CD8-positive, alpha-beta memory T cell (primary cell): ENCODE measurements at regions not wholly inside any gene's neighbourhood (a gene's known extent, or its start where the extent isn't known, plus 50 kb on each side); places are given as distances from the start of the nearest gene placed in this dataset.

Experiments
- CTCF ChIA-PET: fragments of 350-600 bp; sonication (Branson Sonifier 250); formaldehyde crosslinking; loops from one replicate; lab custom pipeline; 2021; ENCODE audit warnings: antibody characterized with exemption; lab: Charles Lee
- POLR2A ChIA-PET: fragments of 350-600 bp; sonication (Branson Sonifier 250); formaldehyde crosslinking; loops from one replicate; lab custom pipeline; 2021; ENCODE audit warnings: antibody characterized with exemption; lab: Charles Lee
- DNase-seq, 5 donors: peaks; one replicate each; pipeline versions ENCODE4 v3.0.0 to v3.0.0-alpha.2; 2020 to 2022; ENCODE audit warnings: mixed read lengths in 1 of 5
- H3K27ac ChIP-seq: one replicate; pipeline ENCODE4 v1.7.0; 2013; ENCODE audit warnings: low read depth, mild to moderate bottlenecking, low read length, moderate library complexity
- H3K27me3 ChIP-seq: 2 replicates; pipeline ENCODE4 v1.7.0; 2013; ENCODE audit warnings: low read length, mild to moderate bottlenecking; ENCODE audit not compliant: insufficient read depth, poor library complexity, severe bottlenecking
- H3K36me3 ChIP-seq: 2 replicates; pipeline ENCODE4 v1.7.0; 2013; ENCODE audit warnings: mild to moderate bottlenecking, low read length, moderate library complexity; ENCODE audit not compliant: insufficient read depth
- H3K4me1 ChIP-seq: 2 replicates; pipeline ENCODE4 v1.7.0; 2013; ENCODE audit warnings: mild to moderate bottlenecking, low read length, moderate library complexity; ENCODE audit not compliant: insufficient read depth
- H3K4me3 ChIP-seq: 2 replicates; pipeline ENCODE4 v1.7.0; 2013; ENCODE audit warnings: mild to moderate bottlenecking, low read length
- H3K9me3 ChIP-seq: 2 replicates; pipeline ENCODE4 v1.7.0; 2013; ENCODE audit warnings: mild to moderate bottlenecking, low read length
- H3K27ac Mint-ChIP-seq, 8 donors: one replicate each; pipeline ENCODE4 v1.8.0; 2020 to 2021; ENCODE audit warnings: mixed read lengths in 8 of 8, mild to moderate bottlenecking in 6 of 8, inconsistent platforms in 3 of 8, moderate library complexity in 3 of 8
- H3K27me3 Mint-ChIP-seq, 2 donors: one replicate each; pipeline ENCODE4 v1.8.0; 2020 to 2021; ENCODE audit warnings: mixed read lengths in 2 of 2, mild to moderate bottlenecking in 1 of 2, moderate library complexity in 1 of 2
- H3K36me3 Mint-ChIP-seq, 3 donors: one replicate each; pipeline ENCODE4 v1.8.0; 2020 to 2021; ENCODE audit warnings: mixed read lengths in 3 of 3, inconsistent platforms in 1 of 3, mild to moderate bottlenecking in 1 of 3
- H3K4me1 Mint-ChIP-seq, 3 donors: one replicate each; pipeline ENCODE4 v1.8.0; 2020 to 2021; ENCODE audit warnings: mixed read lengths in 3 of 3, inconsistent platforms in 1 of 3, mild to moderate bottlenecking in 1 of 3
- H3K4me3 Mint-ChIP-seq, 7 donors: one replicate each; pipeline ENCODE4 v1.8.0; 2020 to 2021; ENCODE audit warnings: mixed read lengths in 7 of 7, mild to moderate bottlenecking in 6 of 7, moderate library complexity in 4 of 7, inconsistent platforms in 2 of 7
- H3K9me3 Mint-ChIP-seq, 5 donors: one replicate each; pipeline ENCODE4 v1.8.0; 2020 to 2022; ENCODE audit warnings: mixed read lengths in 5 of 5, mild to moderate bottlenecking in 3 of 5, moderate library complexity in 2 of 5, inconsistent platforms in 1 of 5

DNA sequence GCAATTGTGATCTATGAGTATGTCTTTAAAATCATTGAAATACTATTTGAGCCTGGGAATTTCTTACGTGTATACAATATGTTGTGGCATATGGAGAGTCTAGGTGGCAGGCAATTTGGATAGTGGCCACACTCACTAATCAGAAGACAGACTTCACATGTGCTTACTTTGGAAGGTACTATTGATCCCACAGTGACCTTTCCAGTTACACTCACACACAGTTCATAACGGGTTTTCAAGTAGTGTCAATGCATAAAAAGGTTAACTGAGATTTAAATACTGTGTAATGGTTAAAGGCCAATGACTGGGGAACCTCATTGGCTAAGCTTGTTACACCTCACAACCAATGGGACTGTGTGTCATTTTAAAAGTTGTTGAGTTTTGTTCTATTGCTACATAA lies 783.2 kb downstream of the RPA4 start:
- no peaks in the 10 kb centered on the region for H3K36me3 ChIP-seq
- no peak overlapping the region for H3K27ac ChIP-seq
- no peaks in the 10 kb centered on the region for H3K4me1 ChIP-seq
- no peaks in the 10 kb centered on the region for H3K27me3 ChIP-seq
- H3K9me3 ChIP-seq, result no peaks in the 10 kb centered on the region
- ChIA-PET CTCF (no interaction called here), POLR2A (no interaction called here)
- Mint-ChIP-seq H3K36me3 (no peaks in the 10 kb centered on the region), H3K4me1 (no peaks in the 10 kb centered on the region), H3K4me3 (no peak overlapping the region), H3K27ac (no peak overlapping the region), H3K27me3 (peaks cover 0 to 3% of the 10 kb centered on the region in 2 donors), H3K9me3 (no peaks in the 10 kb centered on the region)
- DNase-seq, result no peak
- no peak overlapping the region for H3K4me3 ChIP-seq

DNA sequence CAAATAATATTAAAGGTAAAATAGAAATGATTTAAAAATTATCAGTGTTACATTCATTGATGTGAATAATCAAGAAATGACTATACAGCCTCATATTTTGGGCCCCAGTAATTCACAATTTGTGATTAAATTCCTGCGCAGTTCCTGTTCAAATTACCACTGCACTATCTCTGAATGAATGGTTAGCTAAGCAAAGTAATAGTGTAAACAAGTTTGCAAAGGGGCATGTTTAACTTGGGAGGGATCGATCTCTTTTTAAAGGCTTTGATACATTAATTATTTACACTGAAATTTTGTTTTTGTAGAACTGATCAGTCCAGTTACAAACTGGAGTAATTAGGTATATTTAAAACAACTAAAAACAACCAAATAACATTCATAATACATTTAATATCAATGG lies 784.4 kb downstream of the RPA4 start:
- H3K27ac Mint-ChIP-seq, result no peak overlapping the region
- no peak for DNase-seq
- H3K4me3 Mint-ChIP-seq, result no peak overlapping the region

DNA sequence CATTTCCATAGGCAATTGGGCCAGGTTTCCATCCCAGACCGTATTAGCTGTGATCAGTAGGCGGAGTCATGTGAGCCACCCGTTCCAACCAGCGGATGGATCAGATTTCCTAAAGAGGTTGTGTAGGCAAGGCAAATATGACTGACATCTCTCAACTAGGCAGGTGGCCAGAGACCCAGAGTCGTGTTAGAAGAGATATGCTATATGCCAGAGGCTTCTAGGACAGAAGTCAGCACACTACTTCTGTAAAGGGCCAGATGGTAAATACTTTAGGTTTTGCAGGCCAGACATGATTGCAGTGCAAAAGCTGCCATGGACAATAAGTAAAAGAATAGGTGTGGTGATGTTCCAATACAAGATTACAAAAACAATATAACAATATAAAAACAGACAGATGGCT lies 788.4 kb downstream of the RPA4 start:
- Mint-ChIP-seq H3K27ac (no peak overlapping the region), H3K27me3 (peaks cover 0 to 3% of the 10 kb centered on the region in 2 donors), H3K9me3 (no peaks in the 10 kb centered on the region), H3K4me1 (no peaks in the 10 kb centered on the region), H3K36me3 (no peaks in the 10 kb centered on the region), H3K4me3 (no peak overlapping the region)
- no peaks in the 10 kb centered on the region for H3K36me3 ChIP-seq
- no peak overlapping the region for H3K27ac ChIP-seq
- CTCF ChIA-PET, result no interaction called here
- H3K9me3 ChIP-seq, result no peaks in the 10 kb centered on the region
- no peaks in the 10 kb centered on the region for H3K27me3 ChIP-seq
- H3K4me1 ChIP-seq, result no peaks in the 10 kb centered on the region
- DNase-seq, result no peak
- POLR2A ChIA-PET, result no interaction called here
- H3K4me3 ChIP-seq, result no peak overlapping the region

More for the DNA sequence above, 784.4 kb downstream of the RPA4 start:
- Histone ChIP-seq H3K36me3 (no peaks in the 10 kb centered on the region), H3K4me3 (no peak overlapping the region), H3K9me3 (no peaks in the 10 kb centered on the region), H3K27ac (no peak overlapping the region), H3K27me3 (no peaks in the 10 kb centered on the region), H3K4me1 (no peaks in the 10 kb centered on the region)
- H3K27me3 Mint-ChIP-seq, result peaks cover 0 to 5% of the 10 kb centered on the region in 2 donors
- no peaks in the 10 kb centered on the region for H3K4me1 Mint-ChIP-seq
- no peaks in the 10 kb centered on the region for H3K9me3 Mint-ChIP-seq
- CTCF ChIA-PET, result no interaction called here
- no peaks in the 10 kb centered on the region for H3K36me3 Mint-ChIP-seq
- POLR2A ChIA-PET, result no interaction called here

DNA sequence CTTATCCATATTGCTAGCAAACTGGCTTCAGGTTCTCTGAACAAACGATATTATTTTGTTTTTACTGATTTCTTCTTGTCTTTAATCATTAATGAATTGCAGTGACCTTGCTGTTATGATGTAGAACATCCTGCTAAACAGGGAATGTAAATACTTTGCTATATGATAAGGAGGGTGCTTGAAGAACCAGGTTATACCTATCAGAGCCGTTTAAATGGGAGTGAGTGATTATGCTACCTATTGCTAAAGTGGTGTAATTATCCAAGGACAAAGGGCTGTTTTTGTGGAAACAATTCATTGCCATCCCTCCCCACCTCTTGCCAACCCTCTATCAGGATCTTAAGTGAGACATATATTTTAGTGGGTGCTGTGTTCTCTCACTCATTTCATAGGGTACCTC lies 788.9 kb downstream of the RPA4 start:
- no peaks in the 10 kb centered on the region for H3K27me3 ChIP-seq
- no peaks in the 10 kb centered on the region for H3K36me3 Mint-ChIP-seq
- no peaks in the 10 kb centered on the region for H3K9me3 Mint-ChIP-seq
- no peaks in the 10 kb centered on the region for H3K4me1 Mint-ChIP-seq
- no peak for DNase-seq
- no peaks in the 10 kb centered on the region for H3K4me1 ChIP-seq
- ChIA-PET POLR2A (no interaction called here), CTCF (no interaction called here)
- no peak overlapping the region for H3K27ac ChIP-seq
- no peak overlapping the region for H3K4me3 Mint-ChIP-seq
- no peak overlapping the region for H3K27ac Mint-ChIP-seq
- H3K36me3 ChIP-seq, result no peaks in the 10 kb centered on the region
- no peaks in the 10 kb centered on the region for H3K9me3 ChIP-seq
- no peak overlapping the region for H3K4me3 ChIP-seq
- peaks cover 0 to 3% of the 10 kb centered on the region in 2 donors for H3K27me3 Mint-ChIP-seq

DNA sequence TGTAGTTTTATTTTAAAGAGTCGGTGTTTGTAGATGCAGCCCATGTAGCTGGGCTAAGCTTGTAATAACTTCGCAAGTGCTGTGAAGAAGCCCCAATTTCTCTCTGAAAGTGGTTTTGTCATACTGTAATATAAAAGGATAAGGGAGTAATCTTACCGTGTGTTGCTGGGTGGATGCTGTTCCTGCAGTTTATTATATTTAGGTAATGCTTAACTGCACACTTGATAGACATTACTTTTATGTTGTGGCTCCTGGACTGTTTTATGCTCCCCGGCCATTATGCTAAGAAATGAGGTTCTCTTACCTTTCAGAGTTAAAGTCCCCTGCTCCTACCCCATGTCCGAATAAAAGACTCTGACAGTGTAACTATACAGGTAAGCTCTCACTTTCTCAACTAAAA lies 789.4 kb downstream of the RPA4 start:
- CTCF ChIA-PET, result no interaction called here
- Mint-ChIP-seq H3K4me1 (no peaks in the 10 kb centered on the region), H3K9me3 (no peaks in the 10 kb centered on the region)

DNA sequence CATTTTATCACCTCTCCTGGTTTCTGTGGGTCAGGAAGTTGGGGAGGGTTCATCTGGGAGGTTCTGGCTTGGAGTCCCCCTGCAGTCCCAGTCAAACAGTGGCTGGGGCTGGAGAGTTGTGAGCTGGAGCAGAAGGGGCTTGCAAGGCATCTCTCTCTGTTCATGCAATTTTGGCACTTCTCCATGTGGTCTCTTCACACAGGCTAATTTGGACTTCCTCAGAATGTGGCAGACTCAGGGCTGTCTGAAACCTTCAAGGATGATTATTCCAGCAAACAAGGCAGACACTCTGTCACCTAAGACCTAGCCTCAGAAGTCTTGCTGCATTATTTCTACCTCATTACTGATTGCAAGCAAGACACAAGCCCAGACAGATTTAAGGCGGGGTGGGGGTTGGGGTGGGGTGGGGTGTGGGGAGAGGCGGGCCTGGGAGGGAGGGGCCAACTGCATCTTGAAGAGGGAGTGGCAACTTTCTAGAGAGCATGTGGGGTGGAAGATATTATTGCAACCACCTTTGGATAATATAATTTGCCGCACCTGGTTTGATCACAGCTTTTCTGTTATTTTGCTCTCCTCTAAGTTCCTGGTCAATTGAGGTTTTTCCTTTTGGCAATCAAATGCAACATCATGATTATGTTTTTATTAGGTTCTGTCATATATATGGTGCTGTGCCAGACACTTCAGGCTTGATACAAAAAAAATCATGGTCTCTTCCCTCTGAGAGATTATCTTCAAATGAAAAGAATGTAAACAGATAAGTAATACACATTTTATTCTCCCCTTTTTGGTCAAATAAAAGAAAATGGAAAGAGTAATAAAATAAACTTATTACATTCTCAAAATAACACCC lies 799.5 kb downstream of the RPA4 start:
- Mint-ChIP-seq H3K9me3 (peaks cover 0 to 2% (median 0%) of the 10 kb centered on the region in 5 donors), H3K36me3 (no peaks in the 10 kb centered on the region), H3K4me1 (no peaks in the 10 kb centered on the region), H3K4me3 (no peak overlapping the region), H3K27ac (no peak overlapping the region), H3K27me3 (peaks cover 0 to 6% of the 10 kb centered on the region in 2 donors)
- POLR2A ChIA-PET, result no interaction called here
- Histone ChIP-seq H3K27me3 (no peaks in the 10 kb centered on the region), H3K36me3 (no peaks in the 10 kb centered on the region), H3K4me3 (no peak overlapping the region), H3K4me1 (no peaks in the 10 kb centered on the region), H3K27ac (no peak overlapping the region), H3K9me3 (no peaks in the 10 kb centered on the region)
- CTCF ChIA-PET, result no interaction called here
- no peak for DNase-seq

More for the DNA sequence above, 789.4 kb downstream of the RPA4 start:
- Histone ChIP-seq H3K27me3 (no peaks in the 10 kb centered on the region), H3K4me3 (no peak overlapping the region), H3K27ac (no peak overlapping the region), H3K36me3 (no peaks in the 10 kb centered on the region), H3K9me3 (no peaks in the 10 kb centered on the region), H3K4me1 (no peaks in the 10 kb centered on the region)
- DNase-seq, result no peak
- Mint-ChIP-seq H3K27ac (no peak overlapping the region), H3K27me3 (peaks cover 0 to 4% of the 10 kb centered on the region in 2 donors), H3K4me3 (no peak overlapping the region), H3K36me3 (no peaks in the 10 kb centered on the region)
- POLR2A ChIA-PET, result no interaction called here

DNA sequence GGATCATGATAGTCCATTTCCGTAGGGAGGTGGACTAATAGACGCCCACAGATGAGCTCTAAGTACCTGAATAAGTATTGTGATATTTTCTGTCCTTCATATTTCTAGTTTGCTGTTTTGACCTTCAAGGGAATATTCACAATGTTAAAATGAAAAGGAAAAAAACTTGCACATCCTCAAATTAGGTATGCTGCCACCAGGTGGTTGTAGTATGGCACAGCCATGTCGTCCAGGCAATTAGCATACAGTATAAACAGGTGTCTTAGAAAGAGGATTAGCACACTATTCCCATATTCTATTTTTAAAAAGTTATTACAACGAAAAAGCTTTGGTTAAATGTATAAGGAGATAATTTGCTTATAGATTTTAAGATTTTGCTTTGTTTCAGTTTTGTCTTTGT lies 802.0 kb downstream of the RPA4 start:
- Histone ChIP-seq H3K36me3 (no peaks in the 10 kb centered on the region), H3K4me3 (no peak overlapping the region), H3K9me3 (no peaks in the 10 kb centered on the region), H3K27ac (no peak overlapping the region), H3K27me3 (no peaks in the 10 kb centered on the region), H3K4me1 (no peaks in the 10 kb centered on the region)
- POLR2A ChIA-PET, result no interaction called here
- no peaks in the 10 kb centered on the region for H3K4me1 Mint-ChIP-seq
- CTCF ChIA-PET, result no interaction called here
- H3K27me3 Mint-ChIP-seq, result peaks cover 0 to 4% of the 10 kb centered on the region in 2 donors
- no peak overlapping the region for H3K27ac Mint-ChIP-seq
- no peaks in the 10 kb centered on the region for H3K9me3 Mint-ChIP-seq
- H3K36me3 Mint-ChIP-seq, result no peaks in the 10 kb centered on the region
- H3K4me3 Mint-ChIP-seq, result no peak overlapping the region
- no peak for DNase-seq

DNA sequence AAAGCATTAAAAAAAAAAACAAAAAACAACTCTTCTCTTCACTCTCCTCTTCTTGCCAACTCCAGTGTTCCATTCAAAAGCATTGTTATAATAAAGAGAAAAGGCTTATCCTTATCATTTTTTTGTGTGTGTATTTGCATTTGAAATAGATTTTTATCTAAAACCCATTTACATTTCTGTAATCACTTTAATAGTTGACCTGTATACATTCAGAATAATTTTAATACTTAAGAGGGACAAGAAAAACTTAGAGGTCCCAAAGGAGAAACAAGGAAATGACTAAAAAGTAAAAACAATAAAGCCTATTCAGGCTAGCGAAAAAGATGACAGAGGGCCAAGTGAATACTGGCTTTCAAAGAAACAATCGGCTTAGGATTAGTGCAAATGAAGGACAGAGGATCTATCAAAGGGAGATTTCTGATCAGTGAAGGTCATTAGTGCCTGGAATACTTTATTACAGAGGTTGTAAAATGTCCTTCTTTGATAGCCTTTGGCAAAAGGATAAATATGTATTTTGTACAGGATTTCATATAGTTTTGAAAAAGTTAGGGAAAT lies 808.3 kb downstream of the RPA4 start:
- Histone ChIP-seq H3K4me1 (no peaks in the 10 kb centered on the region), H3K36me3 (no peaks in the 10 kb centered on the region), H3K9me3 (no peaks in the 10 kb centered on the region), H3K27me3 (no peaks in the 10 kb centered on the region), H3K4me3 (no peak overlapping the region), H3K27ac (no peak overlapping the region)
- Mint-ChIP-seq H3K27me3 (peaks cover 0 to 2% of the 10 kb centered on the region in 2 donors), H3K36me3 (no peaks in the 10 kb centered on the region), H3K4me1 (no peaks in the 10 kb centered on the region), H3K9me3 (no peaks in the 10 kb centered on the region), H3K27ac (no peak overlapping the region), H3K4me3 (no peak overlapping the region)
- POLR2A ChIA-PET, result no interaction called here
- CTCF ChIA-PET, result no interaction called here
- no peak for DNase-seq
